Activated CD8-positive, alpha-beta memory T cell treated with anti-CD3 and anti-CD28 coated beads, Interleukin-2, amount 50 U/mL, for 1 hour (primary cell): ENCODE measurements at regions not wholly inside any gene's neighbourhood (a gene's known extent, or its start where the extent isn't known, plus 50 kb on each side); places are given as distances from the start of the nearest gene placed in this dataset.
"Not testable (repeated sequence)": the region's sequence is repeated elsewhere in the genome, so short reads cannot be mapped to it uniquely, and the experiment has no call there.

Experiments used
- DNase-seq: peaks from one replicate; pipeline ENCODE4 v3.0.0-alpha.2; 2020; ENCODE audit errors: extremely low read depth

DNA sequence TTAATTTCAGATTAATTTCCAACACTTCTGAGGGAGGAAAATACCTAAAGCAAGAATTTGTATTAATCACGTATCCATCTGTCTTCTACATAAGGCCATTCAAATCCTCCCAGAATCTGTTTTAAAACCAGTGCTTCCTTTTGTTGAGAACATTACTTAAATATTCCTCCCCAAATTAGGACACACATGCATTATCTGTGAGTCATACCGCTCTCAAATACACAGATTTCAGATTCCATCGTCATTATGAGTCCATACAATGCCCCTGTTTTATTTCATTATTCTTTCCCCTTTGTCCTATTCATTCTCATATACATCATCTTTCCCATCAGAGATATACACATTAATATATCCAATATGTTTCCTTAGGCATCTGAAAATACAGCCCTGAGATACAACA, 57.3 kb upstream of the PRSS12 start:
- no peak for DNase-seq

DNA sequence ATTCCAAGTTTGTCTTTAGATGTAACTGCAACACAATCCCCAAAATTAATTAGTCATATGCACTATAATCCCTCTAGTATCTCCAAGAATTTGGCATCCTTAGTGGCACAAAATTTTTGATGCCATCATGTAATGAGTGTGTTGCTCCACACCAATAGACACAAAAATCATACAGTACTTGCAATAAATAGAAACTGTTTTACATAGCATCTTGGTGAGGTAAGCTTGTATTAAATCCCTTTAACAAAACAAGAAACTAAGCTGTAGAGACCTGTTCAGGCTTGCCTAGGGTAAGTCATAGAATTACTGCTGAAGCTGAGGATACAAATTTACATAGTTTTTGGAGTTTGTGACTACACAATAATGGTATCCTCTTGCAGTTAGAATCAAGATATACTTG, 64.5 kb upstream of the PRSS12 start:
- no peak for DNase-seq

DNA sequence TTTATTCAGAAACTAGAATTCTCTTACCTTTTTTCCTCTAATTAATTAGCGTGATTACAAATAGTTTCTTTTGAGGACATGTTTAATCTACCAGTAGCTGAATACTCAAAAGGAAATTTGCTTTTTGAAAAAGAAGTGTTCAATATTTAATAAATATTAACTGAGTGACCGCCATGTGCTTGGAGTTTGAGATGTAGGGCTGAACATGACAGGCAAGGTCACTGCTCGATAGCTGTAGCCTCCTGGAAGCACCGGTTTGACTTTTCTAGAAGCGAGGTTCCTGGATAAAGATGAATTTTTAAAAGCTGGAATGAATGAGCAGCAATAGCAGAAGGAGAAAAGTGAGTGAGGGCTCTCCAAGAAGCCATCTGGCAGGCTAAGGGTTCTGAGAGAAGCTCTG, 65.0 kb upstream of the PRSS12 start:
- not testable (repeated sequence) for DNase-seq

DNA sequence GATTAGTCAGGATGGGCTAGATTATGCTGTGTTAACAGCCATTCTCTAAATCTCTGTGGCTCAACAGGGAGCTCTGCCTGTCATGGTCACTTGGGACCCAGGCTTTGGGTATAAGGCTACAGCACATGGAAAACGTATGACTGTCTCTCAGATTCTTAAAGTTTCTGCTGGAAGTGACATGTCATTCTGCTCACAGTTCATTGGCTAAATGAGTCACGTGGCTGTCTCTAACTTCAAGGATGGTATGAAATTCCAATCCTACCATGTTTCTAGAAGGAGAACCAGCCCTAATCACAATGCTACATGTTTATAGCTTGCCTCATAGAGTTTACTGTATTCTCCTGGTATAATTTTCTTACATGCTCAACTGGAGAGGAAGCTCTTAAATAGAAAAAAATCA, 65.6 kb upstream of the PRSS12 start:
- DNase-seq = not testable (repeated sequence)

DNA sequence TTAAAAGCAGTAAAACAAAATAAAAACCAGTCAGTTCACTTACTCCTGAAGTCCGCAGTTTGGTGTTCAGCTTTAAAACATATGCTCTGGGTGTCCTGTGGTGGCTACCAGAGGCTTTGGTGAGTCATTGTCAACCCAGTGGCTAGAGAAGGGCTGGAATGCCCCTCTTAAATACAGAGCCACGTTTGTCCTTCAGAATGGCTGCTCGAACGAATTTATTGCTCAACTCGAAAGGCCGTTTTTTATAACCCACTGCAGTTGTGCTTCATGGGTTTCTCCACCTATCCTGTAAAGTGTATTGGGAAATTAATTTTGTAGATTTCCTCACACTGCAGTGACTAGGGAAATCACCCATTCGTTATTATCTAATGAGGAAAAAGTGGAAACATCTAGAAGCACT, 66.8 kb upstream of the PRSS12 start:
- DNase-seq = not testable (repeated sequence)

DNA sequence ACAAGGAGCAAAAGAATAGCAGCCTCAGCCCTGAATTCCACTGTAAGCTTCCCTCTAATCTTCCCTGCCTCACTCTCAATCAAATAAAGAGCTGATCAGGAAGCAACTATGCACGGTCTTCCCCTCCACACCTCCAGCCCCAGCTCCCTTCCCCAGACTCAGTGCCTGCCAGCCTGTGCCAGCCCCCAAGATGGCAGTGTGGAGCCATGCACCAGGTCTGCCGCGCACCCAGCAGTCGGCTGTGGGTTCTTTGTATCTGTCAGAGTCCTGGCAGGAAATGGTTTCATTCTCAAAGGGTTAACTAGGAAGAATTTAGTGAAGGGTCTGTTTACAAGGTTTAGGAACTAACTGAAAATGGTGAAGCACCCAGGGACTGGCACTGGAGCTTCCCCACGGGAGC, 71.3 kb upstream of the PRSS12 start:
- DNase-seq = not testable (repeated sequence)

DNA sequence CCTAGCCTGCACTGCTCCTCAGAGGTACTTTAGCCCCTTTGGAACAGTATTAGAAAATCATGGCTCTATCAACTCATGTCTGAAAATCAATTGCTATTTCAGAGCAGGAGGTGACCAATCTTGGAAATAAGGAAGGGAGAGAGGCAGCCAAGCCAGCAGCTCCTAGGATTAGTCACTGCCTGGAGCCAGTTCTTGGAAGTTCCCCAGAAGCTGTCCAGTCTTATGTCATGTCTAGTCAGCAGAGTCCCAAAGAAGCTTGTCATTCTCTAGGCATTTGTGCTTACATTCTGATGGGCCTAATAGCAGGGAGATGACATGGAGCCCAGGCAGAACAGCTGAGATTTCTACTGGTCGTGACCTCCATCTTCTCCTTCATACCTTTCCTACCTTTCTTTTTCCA, 76.1 kb upstream of the PRSS12 start:
- DNase-seq = not testable (repeated sequence)

DNA sequence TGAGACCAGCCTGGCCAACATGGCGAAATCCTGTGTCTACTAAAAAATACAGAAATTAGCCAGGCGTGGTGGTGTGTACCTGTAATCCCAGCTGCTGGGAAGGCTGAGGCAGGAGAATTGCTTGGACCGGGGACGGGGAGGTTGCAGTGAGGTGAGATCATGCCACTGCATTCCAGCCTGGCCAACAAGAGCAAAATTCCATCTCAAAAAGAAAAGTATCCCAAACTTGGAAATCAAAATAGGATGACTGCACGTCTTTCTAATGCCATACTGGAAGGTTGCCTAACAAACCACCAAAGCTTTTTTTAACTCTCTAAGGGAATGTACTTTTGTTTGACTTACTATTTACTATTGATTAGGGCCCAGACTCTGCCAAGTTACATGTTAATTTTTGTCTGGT, 79.6 kb upstream of the PRSS12 start:
- DNase-seq = not testable (repeated sequence)

DNA sequence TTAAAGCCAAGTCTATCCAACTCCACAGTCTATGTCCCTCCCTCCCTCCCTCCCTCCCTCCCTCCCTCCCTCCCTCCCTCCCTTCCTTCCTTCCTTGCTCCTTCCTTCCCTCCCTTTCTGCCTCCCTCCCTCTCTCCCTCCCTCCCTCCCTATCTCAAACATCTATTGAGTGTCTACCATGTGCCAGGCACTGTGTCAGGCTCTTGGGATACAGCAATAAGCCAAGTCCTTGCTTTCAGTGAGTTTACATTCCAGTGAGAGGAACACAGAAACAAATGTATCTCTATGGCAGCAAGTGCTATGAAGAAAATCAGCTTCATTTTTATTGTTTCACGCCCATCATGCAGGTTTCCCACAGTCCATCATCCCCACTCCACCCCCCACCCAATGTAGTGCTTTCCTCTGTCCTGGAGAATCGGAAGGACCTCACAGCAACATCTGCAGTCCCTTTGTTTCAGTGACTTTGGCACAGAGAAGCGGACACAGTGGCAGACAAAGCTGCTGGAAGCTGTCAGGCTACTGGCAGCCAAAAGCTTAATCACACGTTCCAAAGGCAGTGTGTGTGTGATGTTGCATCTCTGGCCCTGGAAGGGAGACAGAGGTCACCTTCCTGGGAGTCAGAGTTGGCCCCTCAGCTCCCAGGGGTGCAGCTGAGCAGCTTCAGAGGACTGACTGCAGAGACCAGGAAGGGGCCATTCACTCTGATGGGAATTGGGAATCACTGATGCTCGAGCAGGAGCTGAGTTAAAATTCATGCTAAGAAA, 81.0 kb upstream of the PRSS12 start:
- DNase-seq = not testable (repeated sequence)

DNA sequence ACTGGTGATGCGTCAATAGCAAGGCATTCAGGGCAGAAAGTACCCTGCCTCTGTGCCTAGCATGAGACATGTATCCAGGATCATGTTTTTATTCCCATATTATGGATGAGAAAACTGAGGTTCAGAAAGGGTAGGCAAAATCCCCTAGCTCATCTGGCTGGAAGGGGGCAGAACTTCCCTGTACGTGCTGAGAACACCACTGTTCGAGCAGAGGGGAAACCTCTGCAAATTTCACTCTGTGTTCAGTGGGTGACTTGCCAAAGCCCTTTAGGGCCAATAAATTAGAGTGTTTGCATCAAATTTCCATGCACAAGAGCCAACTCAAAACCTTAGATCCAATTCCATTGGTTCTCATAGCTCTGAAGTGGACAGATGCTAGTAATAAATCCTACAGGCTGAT, 82.6 kb upstream of the PRSS12 start:
- not testable (repeated sequence) for DNase-seq

DNA sequence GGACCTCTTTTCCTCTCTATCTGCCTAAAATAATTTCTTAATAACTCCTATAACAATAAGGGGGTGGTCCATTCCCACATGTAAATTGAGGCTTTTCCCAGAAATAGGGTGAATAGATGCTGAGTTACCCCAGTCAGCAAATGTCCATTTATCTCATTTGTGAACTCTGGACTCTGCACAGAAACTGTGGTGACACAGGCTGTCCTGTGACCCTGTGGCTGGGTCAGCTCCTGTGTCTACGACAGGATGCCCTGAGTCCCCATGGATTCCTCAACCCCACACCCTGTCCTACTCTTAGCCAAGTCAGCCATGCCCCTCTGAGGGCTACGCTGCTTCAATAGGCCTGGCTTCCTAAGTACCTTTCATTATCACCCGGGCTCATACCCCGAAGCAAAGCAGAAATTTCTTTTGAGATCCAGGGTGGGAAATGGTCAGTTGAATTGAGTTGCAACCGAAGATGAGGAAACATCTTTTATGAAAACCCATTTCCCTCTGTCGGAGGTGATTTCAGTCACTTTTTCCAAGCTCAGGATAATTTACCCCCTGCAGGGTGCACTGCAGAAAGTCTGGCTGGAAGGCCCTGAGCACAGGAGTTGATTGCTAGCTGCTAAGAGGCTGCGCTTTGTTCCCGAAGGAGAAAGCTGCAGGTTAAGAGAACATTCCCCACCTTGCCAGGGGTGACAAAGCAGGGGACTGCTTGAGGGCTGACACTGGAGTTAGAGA, 89.5 kb upstream of the PRSS12 start:
- not testable (repeated sequence) for DNase-seq

DNA sequence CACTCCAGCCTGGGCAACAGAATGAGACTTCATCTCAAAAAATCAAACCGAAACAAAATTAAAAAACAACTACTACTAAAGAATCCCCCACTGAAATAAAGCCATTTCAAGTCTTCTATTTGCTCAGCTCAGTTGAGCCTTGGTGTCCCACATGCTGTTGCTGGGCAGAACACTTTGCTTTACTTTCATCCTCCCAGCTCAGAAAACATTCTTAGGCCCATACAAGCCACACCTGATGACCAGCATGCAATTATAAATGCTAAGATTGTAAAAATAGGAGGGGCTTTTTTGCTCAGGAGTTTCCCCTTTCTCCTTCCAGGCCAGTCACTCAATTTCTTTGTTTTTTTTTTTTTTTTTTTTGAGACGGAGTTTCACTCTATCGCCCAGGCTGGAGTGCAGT, 94.6 kb upstream of the PRSS12 start:
- DNase-seq = not testable (repeated sequence)

DNA sequence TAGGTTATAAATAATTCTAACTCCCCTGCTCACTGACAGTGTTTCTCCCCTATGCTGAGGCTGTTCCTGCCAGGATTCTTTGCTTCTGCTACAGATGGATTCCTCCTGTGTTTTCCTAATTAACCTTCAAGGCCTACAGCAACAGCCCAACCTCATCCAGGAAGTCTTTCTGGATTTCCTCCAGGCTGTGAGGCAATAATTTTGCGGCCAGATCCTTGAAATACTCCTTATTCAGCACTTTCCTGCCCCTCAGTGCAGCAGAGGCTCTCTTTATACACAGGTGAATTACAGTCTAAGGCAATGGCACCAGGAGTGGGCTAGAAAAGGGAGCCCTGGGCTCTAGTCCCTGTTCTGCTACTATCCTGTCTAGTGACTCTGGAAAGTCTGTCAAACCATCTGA, 102.1 kb upstream of the PRSS12 start:
- DNase-seq = not testable (repeated sequence)

DNA sequence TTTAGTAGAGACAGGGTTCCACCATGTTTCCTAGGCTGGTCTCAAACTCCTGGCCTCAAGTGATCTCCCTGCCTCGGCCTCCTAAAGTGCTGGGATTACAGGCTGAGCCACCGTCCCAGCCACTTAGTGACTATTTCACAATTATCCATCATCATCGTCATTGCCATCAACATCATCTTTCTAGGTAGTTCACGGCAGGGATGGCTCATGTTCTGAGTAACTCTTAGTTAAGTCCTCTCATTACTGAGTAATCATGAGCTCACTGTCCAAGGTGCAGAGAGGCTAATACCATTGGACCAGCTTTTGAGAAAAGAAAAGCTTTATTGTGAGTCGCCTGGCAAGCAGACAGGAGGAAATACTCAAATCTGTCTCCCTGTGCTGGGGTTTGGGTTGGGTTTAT, 108.6 kb upstream of the PRSS12 start:
- not testable (repeated sequence) for DNase-seq

DNA sequence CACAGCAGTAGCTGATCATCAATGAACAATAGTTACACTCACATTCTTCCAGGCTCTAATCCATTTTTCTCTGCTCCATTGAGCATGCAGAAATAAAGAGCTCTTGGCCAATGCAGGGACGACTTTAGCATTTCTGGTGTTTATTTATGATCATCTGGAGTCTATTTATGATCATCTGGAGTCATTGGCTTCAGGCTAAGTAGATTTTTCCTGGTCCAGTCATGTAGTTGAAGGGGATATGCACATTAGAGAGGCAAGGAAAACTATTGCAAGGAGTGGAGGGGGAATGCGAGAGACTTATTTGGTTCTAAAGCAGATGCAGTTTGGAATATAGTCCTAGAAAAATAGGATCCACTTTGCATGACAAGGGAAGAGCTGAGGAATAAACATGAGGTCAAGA, 113.0 kb upstream of the PRSS12 start:
- not testable (repeated sequence) for DNase-seq

DNA sequence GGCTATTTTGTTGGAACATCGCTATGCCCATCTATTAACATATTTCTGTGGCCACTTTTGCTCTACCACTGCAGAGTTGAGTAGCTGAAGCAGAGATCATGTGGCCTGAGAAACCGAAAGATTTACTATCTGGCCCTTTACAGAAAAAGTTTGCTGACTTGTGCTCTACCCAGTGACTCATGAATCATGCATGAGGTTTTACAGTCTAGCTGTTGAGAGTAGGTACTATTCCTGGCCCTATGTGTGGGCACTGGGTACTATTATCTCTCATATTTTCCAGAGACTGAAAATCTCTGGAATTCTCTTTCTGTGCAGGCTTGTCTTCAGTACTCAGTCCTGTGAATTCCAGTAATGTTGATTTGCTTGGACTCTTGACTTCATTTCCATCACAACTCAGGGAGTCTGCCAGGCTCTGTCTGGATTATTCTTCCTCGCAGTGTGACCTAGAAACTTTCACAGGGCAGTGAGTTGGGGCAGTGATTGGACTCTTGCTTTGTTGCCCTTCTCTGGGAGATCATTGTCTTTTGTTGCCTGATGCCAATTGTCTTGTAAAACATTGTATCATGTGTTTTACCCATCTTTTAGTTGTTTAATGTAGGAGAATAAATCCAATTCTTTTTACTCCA, 121.3 kb upstream of the PRSS12 start:
- not testable (repeated sequence) for DNase-seq

DNA sequence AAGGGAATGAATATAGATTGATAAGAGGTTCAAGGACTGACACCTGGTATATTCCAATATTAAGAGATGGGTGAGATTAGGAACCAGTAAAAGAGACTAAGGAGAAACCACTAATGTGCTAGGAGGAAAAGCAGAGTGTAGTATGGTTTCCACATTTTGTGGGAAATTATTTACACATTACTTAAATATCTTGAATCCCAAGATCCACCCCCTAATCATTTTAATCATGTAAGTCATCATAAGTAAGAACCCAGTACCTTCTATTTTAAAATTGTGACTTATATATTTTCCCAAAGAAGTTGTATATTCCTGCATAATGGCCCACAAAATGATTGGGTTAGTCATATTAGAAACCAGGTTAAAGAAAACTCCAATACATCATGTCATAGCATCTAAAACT, 122.0 kb upstream of the PRSS12 start:
- not testable (repeated sequence) for DNase-seq

DNA sequence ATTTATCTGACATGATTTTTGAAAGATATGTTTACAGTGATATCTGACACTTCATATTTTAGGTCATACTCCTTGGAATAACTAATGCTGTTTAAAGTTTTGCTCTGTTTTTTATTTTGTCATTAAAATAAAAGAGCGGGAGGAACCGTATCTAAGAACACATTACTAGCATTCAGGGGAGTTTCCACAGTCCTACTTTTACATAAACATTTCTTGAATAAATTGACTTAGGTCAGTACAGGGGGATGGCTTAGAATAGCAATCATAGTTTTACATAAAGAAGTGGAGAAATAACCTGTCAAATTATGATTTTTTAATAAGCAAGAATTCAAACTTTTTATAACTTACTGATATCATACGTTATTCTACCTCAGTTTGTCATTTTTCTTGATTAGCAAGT, 123.1 kb upstream of the PRSS12 start:
- DNase-seq = not testable (repeated sequence)

DNA sequence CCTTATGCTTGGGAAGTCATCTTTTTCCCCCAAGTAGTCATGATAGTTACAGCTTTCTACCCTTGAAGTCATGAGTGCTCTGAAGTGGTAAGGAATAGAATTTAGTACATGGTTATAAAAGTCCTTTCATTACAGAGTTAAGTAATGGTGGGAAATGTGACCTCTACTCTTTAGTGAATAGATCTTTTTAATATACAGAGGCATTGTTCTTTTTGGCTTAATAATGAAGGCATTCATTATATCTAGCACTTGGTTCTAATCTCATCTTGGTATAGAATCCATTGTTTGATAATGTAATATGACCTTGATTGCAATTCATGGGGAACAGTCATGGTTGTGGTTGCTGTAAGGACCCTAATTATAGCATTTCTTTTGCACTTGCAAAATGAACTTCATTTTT, 125.0 kb upstream of the PRSS12 start:
- not testable (repeated sequence) for DNase-seq

DNA sequence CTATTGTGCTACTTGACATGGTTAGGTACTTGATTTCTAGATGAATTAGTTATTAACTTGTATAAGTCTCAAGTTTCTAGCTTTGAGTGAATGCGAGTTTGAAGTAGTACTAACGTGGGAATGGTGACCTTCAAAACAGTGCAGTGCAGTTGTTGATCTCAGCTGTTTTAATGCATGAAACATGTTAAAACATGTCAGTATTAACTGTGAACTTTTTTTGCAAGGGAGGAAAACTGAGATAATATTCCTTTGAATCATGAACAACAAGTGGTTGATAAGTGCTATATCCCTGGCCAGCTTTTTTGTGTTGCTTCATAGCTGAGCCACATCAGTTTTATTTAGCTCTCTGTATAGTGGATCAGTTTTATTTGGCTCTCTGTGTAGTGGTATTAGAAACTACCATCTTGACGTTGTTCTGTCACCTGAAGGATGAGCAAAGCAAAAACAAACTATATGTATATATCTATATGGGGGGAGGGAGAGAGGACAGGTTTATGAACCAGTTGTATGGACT, 133.1 kb upstream of the PRSS12 start:
- DNase-seq = not testable (repeated sequence)

DNA sequence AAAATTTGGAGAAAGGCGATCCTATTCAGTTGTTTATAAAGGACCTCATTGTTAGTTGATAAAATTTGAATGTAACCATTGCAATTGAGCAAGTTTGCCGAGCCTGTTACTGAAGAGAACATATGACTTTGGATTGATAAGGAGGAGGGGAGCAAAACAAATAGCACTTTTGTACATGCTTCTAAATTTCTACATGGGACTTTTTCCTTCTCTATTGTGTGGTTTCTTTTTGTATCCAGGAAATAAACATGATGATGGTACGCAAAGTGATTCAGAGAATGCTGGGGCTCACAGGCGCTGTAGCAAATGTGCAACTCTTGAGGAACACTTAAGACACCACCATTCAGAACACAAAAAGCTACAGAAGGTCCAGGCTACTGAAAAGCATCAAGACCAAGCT, 140.2 kb upstream of the PRSS12 start:
- not testable (repeated sequence) for DNase-seq

DNA sequence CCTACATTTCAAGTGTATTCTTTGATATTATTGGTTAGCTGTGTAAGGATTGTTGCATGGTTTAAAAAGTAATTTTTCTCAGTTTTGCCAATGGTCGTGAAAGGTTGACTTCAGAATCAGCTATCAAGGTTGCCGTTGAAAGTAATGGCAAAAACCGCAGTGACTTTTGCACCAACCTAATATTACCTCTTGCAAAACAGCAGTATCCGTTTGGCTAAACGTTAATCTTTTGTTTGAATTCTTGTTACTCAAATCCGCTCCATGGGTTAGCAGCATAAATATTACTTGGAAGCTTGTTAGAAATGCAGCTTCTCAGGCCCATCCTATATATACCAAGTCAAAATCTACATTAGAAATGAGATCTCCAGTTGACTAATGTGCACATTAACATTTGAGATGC, 141.6 kb upstream of the PRSS12 start:
- DNase-seq = not testable (repeated sequence)

DNA sequence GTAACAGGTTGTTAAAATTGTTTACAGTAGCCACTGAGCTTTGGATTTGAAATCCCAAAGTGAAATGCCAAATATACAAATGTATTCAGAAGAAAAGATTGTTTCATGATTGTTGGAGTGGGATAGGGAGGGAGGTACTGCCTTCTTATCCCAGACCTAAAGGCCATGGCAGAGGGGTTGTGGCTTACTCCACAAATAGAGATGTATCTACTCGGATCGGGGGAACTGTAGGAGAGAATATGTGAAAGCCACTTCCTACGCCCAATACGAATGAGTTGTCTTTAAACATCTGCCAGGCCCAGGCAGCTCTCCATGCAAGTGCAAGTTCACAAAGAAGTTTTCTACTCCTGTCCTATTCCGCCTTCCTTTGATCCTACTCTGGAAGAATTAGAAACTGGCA, 150.2 kb upstream of the PRSS12 start:
- not testable (repeated sequence) for DNase-seq
